ENCODE measurements at regions not wholly inside any gene's neighbourhood (a gene's known extent, or its start where the extent isn't known, plus 50 kb on each side); places are given as distances from the start of the nearest gene placed in this dataset.

GRCh38 chr2:156745619-156746018 lies 309.4 kb downstream of the GPD2 start:
- 80 to 86% methylated on average over 2 of the region's 2 CpGs for WGBS, 2 donors
- Histone ChIP-seq H3K9ac (ENCODE audit: insufficient read depth in 1 of 2, low read length in 2 of 2) (no peak overlapping the region), H3K36me3 (ENCODE audit: control insufficient read depth in 4 of 4, insufficient read depth in 4 of 4, low read length in 4 of 4) (no peaks in the 10 kb centered on the region), H3K4me1 (ENCODE audit: control insufficient read depth in 5 of 5, insufficient read depth in 5 of 5, low read length in 5 of 5) (no peaks in the 10 kb centered on the region), H3K9me3 (ENCODE audit: control insufficient read depth in 4 of 4, insufficient read depth in 3 of 4, low read length in 3 of 4) (no peaks in the 10 kb centered on the region), H3K27ac (ENCODE audit: low read depth in 1 of 2, low read length in 1 of 2) (no peak overlapping the region), H3K27me3 (ENCODE audit: control insufficient read depth in 3 of 3, insufficient read depth in 3 of 3, low read length in 2 of 3) (no peaks in the 10 kb centered on the region), H3K4me3 (no peak overlapping the region)
- ATAC-seq (ENCODE audit: insufficient read depth, low FRiP score) (no peak), DNase-seq (no peak)
- TF ChIP-seq, protein P1, sequence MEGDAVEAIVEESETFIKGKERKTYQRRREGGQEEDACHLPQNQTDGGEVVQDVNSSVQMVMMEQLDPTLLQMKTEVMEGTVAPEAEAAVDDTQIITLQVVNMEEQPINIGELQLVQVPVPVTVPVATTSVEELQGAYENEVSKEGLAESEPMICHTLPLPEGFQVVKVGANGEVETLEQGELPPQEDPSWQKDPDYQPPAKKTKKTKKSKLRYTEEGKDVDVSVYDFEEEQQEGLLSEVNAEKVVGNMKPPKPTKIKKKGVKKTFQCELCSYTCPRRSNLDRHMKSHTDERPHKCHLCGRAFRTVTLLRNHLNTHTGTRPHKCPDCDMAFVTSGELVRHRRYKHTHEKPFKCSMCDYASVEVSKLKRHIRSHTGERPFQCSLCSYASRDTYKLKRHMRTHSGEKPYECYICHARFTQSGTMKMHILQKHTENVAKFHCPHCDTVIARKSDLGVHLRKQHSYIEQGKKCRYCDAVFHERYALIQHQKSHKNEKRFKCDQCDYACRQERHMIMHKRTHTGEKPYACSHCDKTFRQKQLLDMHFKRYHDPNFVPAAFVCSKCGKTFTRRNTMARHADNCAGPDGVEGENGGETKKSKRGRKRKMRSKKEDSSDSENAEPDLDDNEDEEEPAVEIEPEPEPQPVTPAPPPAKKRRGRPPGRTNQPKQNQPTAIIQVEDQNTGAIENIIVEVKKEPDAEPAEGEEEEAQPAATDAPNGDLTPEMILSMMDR (IDR thresholded peaks at IDR 0.05; ENCODE audit: control extremely low read depth, extremely low read depth): no peak

GRCh38 chr2:156748221-156748620 lies 312.0 kb downstream of the GPD2 start:
- Histone ChIP-seq H3K36me3 (ENCODE audit: control insufficient read depth in 4 of 4, insufficient read depth in 4 of 4, low read length in 4 of 4) (no peaks in the 10 kb centered on the region), H3K27ac (ENCODE audit: low read depth in 1 of 2, low read length in 1 of 2) (no peak overlapping the region), H3K4me3 (no peak overlapping the region), H3K4me1 (ENCODE audit: control insufficient read depth in 5 of 5, insufficient read depth in 5 of 5, low read length in 5 of 5) (no peaks in the 10 kb centered on the region), H3K27me3 (ENCODE audit: control insufficient read depth in 3 of 3, insufficient read depth in 3 of 3, low read length in 2 of 3) (no peaks in the 10 kb centered on the region), H3K9me3 (ENCODE audit: control insufficient read depth in 4 of 4, insufficient read depth in 3 of 4, low read length in 3 of 4) (no peaks in the 10 kb centered on the region), H3K9ac (ENCODE audit: insufficient read depth in 1 of 2, low read length in 2 of 2) (no peak overlapping the region)
- 78 to 79% methylated on average over 5 of the region's 5 CpGs for WGBS, 2 donors
- ATAC-seq (ENCODE audit: insufficient read depth, low FRiP score) (no peak), DNase-seq (no peak)
- TF ChIP-seq, protein P1 (IDR thresholded peaks at IDR 0.05; ENCODE audit: control extremely low read depth, extremely low read depth): no peak

DNA sequence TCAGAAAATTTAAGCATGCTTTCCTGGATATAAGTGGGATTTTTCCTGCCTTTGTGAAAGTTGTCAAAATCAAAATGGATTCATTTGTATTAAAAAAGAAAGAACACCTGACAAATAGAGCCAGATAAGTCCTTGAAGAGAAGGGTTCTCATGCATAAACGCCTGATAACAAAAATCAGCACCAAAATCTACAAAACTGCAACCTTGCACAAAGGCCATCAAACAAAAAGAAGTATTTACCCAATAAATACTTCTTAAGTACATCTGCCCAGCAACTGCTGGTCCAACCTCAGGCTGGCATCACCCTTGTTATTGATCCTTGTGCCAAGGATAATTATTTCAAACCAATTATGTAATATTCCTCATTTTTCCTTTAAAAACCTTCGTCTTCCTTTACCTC lies 315.9 kb downstream of the GPD2 start:
- ATAC-seq (ENCODE audit: insufficient read depth, low FRiP score) (no peak), DNase-seq (no peak)
- Histone ChIP-seq H3K27ac (ENCODE audit: low read depth in 1 of 2, low read length in 1 of 2) (no peak overlapping the region), H3K4me3 (no peak overlapping the region), H3K9ac (ENCODE audit: insufficient read depth in 1 of 2, low read length in 2 of 2) (no peak overlapping the region), H3K27me3 (ENCODE audit: control insufficient read depth in 3 of 3, insufficient read depth in 3 of 3, low read length in 2 of 3) (no peaks in the 10 kb centered on the region), H3K36me3 (ENCODE audit: control insufficient read depth in 4 of 4, insufficient read depth in 4 of 4, low read length in 4 of 4) (no peaks in the 10 kb centered on the region), H3K4me1 (ENCODE audit: control insufficient read depth in 5 of 5, insufficient read depth in 5 of 5, low read length in 5 of 5) (no peaks in the 10 kb centered on the region), H3K9me3 (ENCODE audit: control insufficient read depth in 4 of 4, insufficient read depth in 3 of 4, low read length in 3 of 4) (no peaks in the 10 kb centered on the region)
- 74 to 92% methylated on average over 2 of the region's 2 CpGs for WGBS, 2 donors
- TF ChIP-seq, protein P1 (IDR thresholded peaks at IDR 0.05; ENCODE audit: control extremely low read depth, extremely low read depth): no peak

DNA sequence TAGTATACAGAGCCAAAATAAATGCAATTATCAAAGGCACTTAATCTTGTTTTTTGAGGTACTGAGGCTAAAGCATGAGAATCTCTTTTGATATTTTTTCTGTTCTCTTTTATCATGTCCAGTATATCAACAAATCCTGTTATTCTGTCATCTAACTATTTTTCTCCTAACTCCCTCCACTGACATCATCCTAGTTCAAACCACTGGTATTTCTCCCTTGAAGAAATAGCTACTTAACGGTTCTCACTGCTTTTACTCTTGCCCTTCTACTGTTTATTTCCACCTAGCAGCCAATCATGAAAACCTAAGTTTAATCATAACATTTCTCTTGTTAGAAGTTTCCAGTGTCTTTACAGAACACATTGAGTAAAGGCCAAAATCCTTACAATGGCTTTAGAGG lies 317.6 kb downstream of the GPD2 start:
- 62 to 70% methylated on average over 1 of the region's 1 CpG for WGBS, 2 donors
- Histone ChIP-seq H3K9ac (ENCODE audit: insufficient read depth in 1 of 2, low read length in 2 of 2) (no peak overlapping the region), H3K4me1 (ENCODE audit: control insufficient read depth in 5 of 5, insufficient read depth in 5 of 5, low read length in 5 of 5) (no peaks in the 10 kb centered on the region), H3K36me3 (ENCODE audit: control insufficient read depth in 4 of 4, insufficient read depth in 4 of 4, low read length in 4 of 4) (no peaks in the 10 kb centered on the region), H3K9me3 (ENCODE audit: control insufficient read depth in 4 of 4, insufficient read depth in 3 of 4, low read length in 3 of 4) (no peaks in the 10 kb centered on the region), H3K27me3 (ENCODE audit: control insufficient read depth in 3 of 3, insufficient read depth in 3 of 3, low read length in 2 of 3) (no peaks in the 10 kb centered on the region), H3K4me3 (no peak overlapping the region), H3K27ac (ENCODE audit: low read depth in 1 of 2, low read length in 1 of 2) (no peak overlapping the region)
- ATAC-seq (ENCODE audit: insufficient read depth, low FRiP score): no peak
- DNase-seq: no peak
- TF ChIP-seq, protein P1 (IDR thresholded peaks at IDR 0.05; ENCODE audit: control extremely low read depth, extremely low read depth): no peak

Measured in lung (tissue), 11 donors.